LNCAP (cell line): ENCODE measurements at regions not wholly inside any gene's neighbourhood (a gene's known extent, or its start where the extent isn't known, plus 50 kb on each side); places are given as distances from the start of the nearest gene placed in this dataset.

Experiments used
- CTCF ChIP-seq: fragments of 450-650 bp; IDR thresholded peaks from 2 replicates; pipeline ENCODE4 v1.5.1; 2017; ENCODE audit warnings: mild to moderate bottlenecking

GRCh38 chr14:48052973-48053372 lies 377.6 kb upstream of the MDGA2 start:
- no peak for TF ChIP-seq CTCF

- TF ChIP-seq CTCF = no peak
Measured at GRCh38 chr14:48035836-48036235, 360.4 kb upstream of the MDGA2 start.

GRCh38 chr14:48027115-48027514 lies 351.7 kb upstream of the MDGA2 start:
- TF ChIP-seq CTCF = no peak

GRCh38 chr14:48023881-48024280 lies 348.5 kb upstream of the MDGA2 start:
- TF ChIP-seq CTCF = no peak

GRCh38 chr14:48008646-48009045 lies 333.2 kb upstream of the MDGA2 start:
- TF ChIP-seq CTCF = no peak

GRCh38 chr14:48005986-48006385 lies 330.6 kb upstream of the MDGA2 start:
- TF ChIP-seq CTCF = no peak

- no peak for TF ChIP-seq CTCF
Measured at GRCh38 chr14:47993883-47994282, 318.5 kb upstream of the MDGA2 start.

- TF ChIP-seq CTCF = no peak
Measured at GRCh38 chr14:47988175-47988574, 312.8 kb upstream of the MDGA2 start.
